GM12878 (cell line): ENCODE measurements at regions not wholly inside any gene's neighbourhood (a gene's known extent, or its start where the extent isn't known, plus 50 kb on each side); places are given as distances from the start of the nearest gene placed in this dataset.

Experiments used
- ATAC-seq: fragments of 200-7000 bp; cut with Tn5 transposase; 3 replicates; pipeline ENCODE4 v1.9.1; 2020; ENCODE audit warnings: mild to moderate bottlenecking, moderate library complexity
- BruUV-seq: library from RNA; stranded (reverse); fragments of 400-500 nt; replicated peaks from 2 replicates; lab custom pipeline; 2021; lab: Mats Ljungman, UMichigan
- CTCF ChIA-PET: fragments of 300-600 bp; sonication (Branson Sonifier 250); formaldehyde crosslinking; extraction: SDS; loops from one replicate; lab custom pipeline; 2021; ENCODE audit warnings: inconsistent platforms; lab: Yijun Ruan, JAX
- POLR2A ChIA-PET: fragments of 350-600 bp; formaldehyde crosslinking; extraction: SDS; loops from one replicate; lab custom pipeline; 2021; ENCODE audit warnings: inconsistent platforms; lab: Charles Lee
- RAD21 ChIA-PET: fragments of 300-600 bp; sonication (Branson Sonifier 250); formaldehyde crosslinking; loops from one replicate; lab custom pipeline; 2023; ENCODE audit warnings: antibody characterized with exemption; ENCODE audit not compliant: unreplicated experiment; lab: Charles Lee
- SMC1A ChIA-PET: fragments of 300-600 bp; sonication (Branson Sonifier 250); formaldehyde crosslinking; loops from one replicate; lab custom pipeline; 2023; ENCODE audit not compliant: unreplicated experiment, uncharacterized antibody; lab: Charles Lee
- DNase-seq: peaks from one replicate; pipeline ENCODE4 v3.0.0-alpha.2; 2011; ENCODE audit warnings: low read depth, low spot score
- FAIRE-seq: peaks from 3 replicates; lab custom pipeline; 2011; peaks lifted over from hg19 to GRCh38; lab: Jason Lieb, UNC
- H2AFZ ChIP-seq: 2 replicates; pipeline ENCODE4 v1.6.0; 2011; ENCODE audit warnings: low read depth, low read length, control low read depth; ENCODE audit not compliant: control insufficient read depth
- H3K27ac ChIP-seq: 2 replicates; pipeline ENCODE4 v1.5.1; 2011; ENCODE audit warnings: control low read depth; ENCODE audit not compliant: control insufficient read depth, insufficient read depth
- H3K27me3 ChIP-seq, 2 experiments: replicated peaks in 1 of 2; 2 replicates each; pipeline versions ENCODE4 v1.6.0 to v1.6.1; 2011; ENCODE audit warnings: low read length in 1 of 2; ENCODE audit not compliant: control insufficient read depth in 2 of 2, insufficient read depth in 2 of 2
- H3K36me3 ChIP-seq, 2 experiments: 2 replicates each; pipeline ENCODE4 v1.5.1; 2011; ENCODE audit warnings: low read length in 1 of 2; ENCODE audit not compliant: control insufficient read depth in 2 of 2, insufficient read depth in 2 of 2
- H3K4me1 ChIP-seq: 2 replicates; pipeline ENCODE4 v1.6.1; 2011; ENCODE audit warnings: mild to moderate bottlenecking, low read length, moderate library complexity, mixed read lengths; ENCODE audit not compliant: control insufficient read depth, insufficient read depth
- H3K4me2 ChIP-seq: 2 replicates; pipeline ENCODE4 v1.6.0; 2011; ENCODE audit warnings: control low read depth; ENCODE audit not compliant: control insufficient read depth, insufficient read depth
- H3K4me3 ChIP-seq: fragments of 200-600 bp; sonication (generic); 2 replicates; pipeline ENCODE4 v1.5.1; 2016
- H3K79me2 ChIP-seq: 2 replicates; pipeline ENCODE4 v1.6.0; 2011; ENCODE audit warnings: low read length; ENCODE audit not compliant: control insufficient read depth, insufficient read depth
- H3K9ac ChIP-seq: 2 replicates; pipeline ENCODE4 v1.8.0; 2011; ENCODE audit warnings: low read length, control low read depth, mixed read lengths; ENCODE audit not compliant: control insufficient read depth, insufficient read depth
- H3K9me3 ChIP-seq: replicated peaks from 3 replicates; pipeline ENCODE4 v1.5.1; 2011; ENCODE audit warnings: mild to moderate bottlenecking, low read length; ENCODE audit not compliant: control insufficient read depth, insufficient read depth
- H4K20me1 ChIP-seq: 2 replicates; pipeline ENCODE4 v1.6.0; 2011; ENCODE audit not compliant: control insufficient read depth, insufficient read depth
- CEBPZ ChIP-seq: fragments of 150-350 bp; IDR thresholded peaks from 2 replicates; pipeline ENCODE4 v1.6.1; 2016; ENCODE audit warnings: low read depth, low read length
- E2F4 ChIP-seq: IDR thresholded peaks from 2 replicates; pipeline ENCODE4 v1.6.1; 2012; ENCODE audit warnings: low read depth, low read length, improper control_type of control experiment
- HSF1 ChIP-seq: fragments of 150-350 bp; IDR thresholded peaks from 2 replicates; pipeline ENCODE4 v1.6.1; 2014; ENCODE audit warnings: mild to moderate bottlenecking, low read depth, low read length
- MYB ChIP-seq: fragments of 150-350 bp; IDR thresholded peaks from 2 replicates; pipeline ENCODE4 v1.6.1; 2014; ENCODE audit warnings: mild to moderate bottlenecking, low read depth, low read length, borderline replicate concordance
- WGBS: methylation state at CpG from one replicate; pipeline ENCODE4 v1.1.6; 2016; ENCODE audit warnings: low lambda C conversion rate; ENCODE audit not compliant: insufficient replicate concordance, insufficient coverage; ENCODE audit errors: missing lambda C conversion rate; 5-methylcytosine and 5-hydroxymethylcytosine counted together
- in situ Hi-C: fragments of 300-500 bp; cut with MboI; formaldehyde crosslinking; loops from 9 replicates; pipeline ENCODE4 v1.14.3; 2018; ENCODE audit warnings: mixed read lengths
- intact Hi-C: fragments of 100-400 bp; cut with micrococcal nuclease; formaldehyde crosslinking; loops from one replicate; pipeline ENCODE4 v1.14.2; 2022; ENCODE audit not compliant: unreplicated experiment

GRCh38 chr1:14494911-14495310, 103.6 kb upstream of the KAZN start:
- Histone ChIP-seq H3K9ac (no peak overlapping the region), H3K27me3 (no peaks in the 10 kb centered on the region), H3K9me3 (no peaks in the 10 kb centered on the region; the same call in 2 of the 3 replicates), H2AFZ (no peak overlapping the region), H3K4me3 (no peak overlapping the region), H4K20me1 (no peaks in the 10 kb centered on the region), H3K79me2 (no peaks in the 10 kb centered on the region), H3K27ac (no peak overlapping the region), H3K4me2 (no peak overlapping the region), H3K36me3 (no peaks in the 10 kb centered on the region), H3K4me1 (no peaks in the 10 kb centered on the region)
- BruUV-seq: no TSS peak
- ChIA-PET CTCF (no interaction called here), POLR2A (no interaction called here), RAD21 (no interaction called here), SMC1A (interaction anchor here (0.8 kb wide), 1 partner anchor 75 kb away, joined by 3 read pairs; no protein-coding TSS in a partner anchor)
- FAIRE-seq: no peak
- TF ChIP-seq MYB (no peak), E2F4 (no peak), CEBPZ (no peak), HSF1 (no peak)
- intact Hi-C loops (no loop called here), in situ Hi-C loops (no loop called here)
- WGBS: 0% methylated on average over 1 of the region's 1 CpG
- no peak for ATAC-seq
- no peak for DNase-seq
